ENCODE measurements at regions not wholly inside any gene's neighbourhood (a gene's known extent, or its start where the extent isn't known, plus 50 kb on each side); places are given as distances from the start of the nearest gene placed in this dataset.
A peak's percentile ranks its signal among the peaks of the same experiment; 100 is the strongest.

DNA sequence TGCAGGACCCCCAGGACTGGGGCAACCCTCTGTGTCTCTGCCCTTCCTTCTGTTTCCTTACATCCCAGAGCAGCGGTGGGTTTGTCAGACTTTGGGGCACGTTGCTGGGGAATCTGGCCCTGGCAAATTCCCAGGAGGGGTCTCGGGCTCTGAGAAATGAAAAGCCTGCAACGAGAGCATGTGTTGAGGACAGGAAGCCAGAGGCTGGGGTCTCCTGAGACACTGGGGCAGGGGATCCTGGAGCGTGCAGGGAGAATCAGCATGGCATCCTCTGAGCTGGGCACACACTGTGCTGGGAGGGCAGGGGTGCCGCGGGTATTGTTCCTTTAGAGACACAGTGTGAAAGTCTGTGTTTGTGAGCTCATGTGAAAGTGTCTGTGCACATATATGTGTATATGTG, 279.9 kb upstream of the PPP2R2D start:
- ATAC-seq (no peak), DNase-seq (ENCODE audit: low spot score) (no peak)

DNA sequence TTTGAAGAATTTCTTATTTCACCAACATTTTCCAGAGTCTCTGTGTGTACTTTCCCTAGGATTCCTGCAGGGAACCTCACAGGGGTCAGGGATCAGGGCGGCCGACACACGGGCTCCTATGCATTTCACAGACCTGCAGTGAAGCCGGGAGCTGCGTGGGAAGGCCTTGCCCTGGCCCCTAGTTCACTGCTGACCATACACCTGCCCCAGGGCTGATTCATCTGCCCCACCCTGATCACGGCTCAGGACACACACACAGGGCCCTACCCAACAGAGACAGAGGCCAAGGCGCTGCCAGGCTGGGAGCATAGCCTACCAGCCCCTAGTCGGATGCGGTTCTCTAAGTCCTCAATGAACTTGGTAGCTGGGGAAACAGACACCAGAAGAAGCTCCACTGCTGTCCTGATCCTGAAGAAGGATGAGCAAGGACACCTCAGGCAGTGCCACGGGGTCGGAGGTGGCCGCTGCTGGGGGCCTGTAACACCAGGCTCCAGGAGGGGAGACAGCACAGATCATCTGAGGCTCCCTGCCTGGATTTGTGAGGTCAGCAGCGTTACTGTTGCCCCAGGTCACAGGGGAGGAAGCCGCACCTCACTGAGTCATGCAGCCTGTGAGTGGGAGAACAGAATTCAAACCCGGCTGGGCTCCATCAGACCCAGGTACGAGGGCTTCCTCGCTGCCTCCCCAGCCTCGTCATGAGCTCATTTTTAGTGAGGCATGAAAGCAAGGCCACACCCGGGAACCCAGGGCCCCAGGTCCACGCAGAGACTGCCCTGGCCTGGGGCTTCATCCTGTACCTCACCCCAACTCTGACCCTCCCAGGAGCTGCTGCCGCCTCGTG, 278.8 kb upstream of the PPP2R2D start:
- ATAC-seq (no peak), DNase-seq (ENCODE audit: low spot score) (no peak)

GRCh38 chr10:131625041-131625440, 275.8 kb upstream of the PPP2R2D start:
- DNase-seq (ENCODE audit: low spot score) (no peak), ATAC-seq (no peak)

- ATAC-seq: no peak
- no peak for DNase-seq (ENCODE audit: low spot score)
Measured at GRCh38 chr10:131626274-131626673, 274.5 kb upstream of the PPP2R2D start.

DNA sequence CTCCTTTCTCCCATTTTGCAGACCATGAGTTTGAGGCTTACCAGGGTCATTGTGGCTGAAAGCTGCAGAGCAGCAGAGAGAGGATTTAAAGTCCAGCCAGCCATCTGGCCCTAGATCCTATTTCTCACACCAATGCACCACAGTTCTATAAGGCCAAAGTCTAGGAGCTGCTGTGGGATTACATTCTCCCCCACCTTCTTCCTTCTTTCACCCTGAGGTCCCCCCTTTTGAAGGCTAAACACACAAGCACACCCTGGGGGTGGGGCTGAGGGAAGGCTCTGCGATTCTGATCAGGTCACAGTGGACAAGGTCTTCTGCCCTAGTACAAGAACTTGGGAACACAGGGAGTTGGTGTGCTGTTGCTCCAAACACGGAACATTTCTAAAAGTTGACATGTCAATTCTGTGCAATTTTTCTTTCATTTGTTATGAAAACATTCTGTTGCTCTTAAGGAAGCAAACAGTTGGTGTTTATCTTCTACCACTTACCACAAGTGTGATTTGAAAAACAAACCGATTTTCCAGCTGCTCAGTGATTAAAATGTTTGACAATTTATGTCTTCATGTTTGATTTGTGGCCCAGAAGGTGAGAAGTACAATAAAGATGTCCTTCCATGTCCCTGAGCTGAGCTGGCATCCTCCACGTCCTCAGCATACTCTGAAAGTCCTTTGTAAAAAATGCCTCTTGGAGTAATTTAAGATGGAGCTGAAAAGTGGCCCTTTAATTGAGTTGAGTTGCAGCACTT, 271.6 kb upstream of the PPP2R2D start:
- ATAC-seq (no peak), DNase-seq (ENCODE audit: low spot score) (no peak)

DNA sequence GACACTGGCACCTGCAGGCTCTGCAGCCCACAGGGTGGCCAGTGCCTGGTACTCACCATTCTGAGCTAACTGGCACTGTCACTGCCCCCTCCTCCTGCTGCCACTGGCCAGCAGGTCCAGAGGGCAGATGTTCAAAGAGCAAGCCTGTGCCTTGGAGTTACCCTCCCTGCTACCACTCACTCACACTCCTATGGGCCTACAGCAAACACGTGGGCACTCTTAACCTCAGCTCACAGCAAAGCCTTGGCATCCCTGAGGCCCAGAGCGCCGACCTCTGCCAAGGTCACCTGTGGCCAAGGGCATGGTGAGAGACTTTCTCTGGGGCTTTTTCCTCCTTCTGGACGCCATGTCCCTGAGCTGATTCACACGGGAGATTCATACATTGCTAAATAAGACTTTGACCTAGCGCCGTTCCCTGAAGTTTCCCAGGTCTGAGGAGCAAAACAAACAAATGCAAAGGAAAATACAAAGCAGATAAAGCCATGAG, 270.0 kb upstream of the PPP2R2D start:
- ATAC-seq: peak; percentile 43

DNA sequence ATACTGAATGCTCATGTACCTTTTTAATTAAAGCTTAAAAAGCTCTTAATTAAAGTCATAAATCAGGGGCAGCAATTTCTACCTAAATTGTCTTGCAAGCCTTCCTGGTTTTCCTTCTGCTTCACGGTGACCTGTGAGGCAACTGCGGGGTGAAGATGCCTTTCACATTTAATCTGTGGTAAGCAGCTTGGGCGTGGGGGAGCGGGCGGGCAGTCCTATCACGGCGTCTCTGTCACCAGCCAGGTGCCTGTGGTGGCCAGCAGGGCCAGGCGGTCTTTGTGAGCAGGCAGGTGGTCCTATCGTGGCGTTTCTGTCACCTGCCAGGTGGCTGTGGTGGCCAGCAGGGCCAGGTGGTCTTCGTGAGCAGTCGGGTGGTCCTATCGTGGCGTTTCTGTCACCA, 269.2 kb upstream of the PPP2R2D start:
- DNase-seq (ENCODE audit: low spot score) (no peak), ATAC-seq (no peak)

More for the DNA sequence above, 270.0 kb upstream of the PPP2R2D start:
- DNase-seq (ENCODE audit: low spot score): no peak

DNA sequence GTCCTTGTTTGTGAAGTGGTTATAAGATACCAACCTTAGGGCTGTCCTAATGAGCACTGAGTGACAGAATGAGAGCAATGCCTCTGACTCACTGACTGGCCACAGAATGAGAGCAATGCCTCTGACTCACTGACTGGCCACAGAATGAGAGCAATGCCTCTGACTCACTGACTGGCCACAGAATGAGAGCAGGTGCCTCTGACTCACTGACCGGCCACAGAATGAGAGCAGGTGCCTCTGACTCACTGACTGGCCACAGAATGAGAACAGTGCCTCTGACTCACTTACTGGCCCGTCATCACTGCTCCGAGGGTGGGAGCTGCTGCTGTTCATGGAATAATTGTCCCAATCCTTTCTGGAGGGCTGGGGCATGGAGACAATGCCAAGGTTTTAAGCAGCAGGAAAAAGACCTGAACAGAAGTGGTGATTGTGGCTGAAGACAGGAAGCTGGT, 265.2 kb upstream of the PPP2R2D start:
- ATAC-seq (no peak), DNase-seq (ENCODE audit: low spot score) (no peak)

DNA sequence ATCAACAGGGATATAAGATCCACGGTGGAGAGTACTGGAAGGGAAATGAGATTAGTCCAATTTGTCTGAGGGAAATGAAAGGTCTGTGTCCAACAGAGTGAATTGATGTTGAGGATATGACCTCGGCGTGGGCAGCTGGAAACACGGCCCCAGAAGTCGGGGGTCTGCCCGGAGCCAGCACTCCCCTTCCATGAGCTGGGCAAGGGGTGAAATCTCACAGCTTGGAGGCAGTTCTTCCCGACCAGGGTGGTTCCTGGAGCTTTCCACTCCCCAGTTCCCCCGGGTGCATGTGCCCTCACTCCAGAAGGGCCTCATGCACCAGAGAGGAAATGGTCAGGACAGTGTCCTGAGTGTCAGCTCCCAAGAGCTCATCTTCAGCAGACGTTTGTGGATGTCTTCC, 264.7 kb upstream of the PPP2R2D start:
- DNase-seq (ENCODE audit: low spot score): no peak
- no peak for ATAC-seq

- no peak for DNase-seq (ENCODE audit: low spot score)
Measured at GRCh38 chr10:131636841-131637724, 263.7 kb upstream of the PPP2R2D start.

GRCh38 chr10:131638049-131638879, 262.5 kb upstream of the PPP2R2D start:
- DNase-seq (ENCODE audit: low spot score): peak; percentile 34
- no peak for ATAC-seq

More at GRCh38 chr10:131636841-131637724, 263.7 kb upstream of the PPP2R2D start:
- no peak for ATAC-seq

GRCh38 chr10:131638880-131639278, 261.9 kb upstream of the PPP2R2D start:
- ATAC-seq (no peak), DNase-seq (ENCODE audit: low spot score) (no peak)

GRCh38 chr10:131640045-131640644, 260.7 kb upstream of the PPP2R2D start:
- DNase-seq (ENCODE audit: low spot score): no peak
- ATAC-seq: no peak

DNA sequence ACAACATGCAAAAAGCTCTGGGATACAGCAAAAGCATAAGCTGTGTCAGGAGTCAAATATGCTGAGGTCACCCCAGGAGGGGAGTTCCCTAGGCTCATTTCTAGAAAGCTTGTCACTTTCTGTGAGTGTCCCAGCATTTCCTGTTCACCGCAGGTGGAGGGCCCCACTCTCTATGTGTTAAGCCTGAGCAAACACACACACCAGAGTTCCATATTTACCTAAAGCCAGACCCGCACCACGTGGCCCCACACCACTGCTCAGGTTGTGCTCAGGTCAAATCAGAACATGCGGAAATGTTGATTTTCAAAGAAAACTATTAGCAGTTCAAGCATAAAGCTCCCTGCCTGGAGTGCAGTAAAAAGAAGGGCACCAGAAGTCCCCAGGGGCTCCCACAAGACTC, 259.6 kb upstream of the PPP2R2D start:
- ATAC-seq: no peak
- no peak for DNase-seq (ENCODE audit: low spot score)

- no peak for ATAC-seq
- no peak for DNase-seq (ENCODE audit: low spot score)
Measured at GRCh38 chr10:131641898-131642297, 258.9 kb upstream of the PPP2R2D start.

DNA sequence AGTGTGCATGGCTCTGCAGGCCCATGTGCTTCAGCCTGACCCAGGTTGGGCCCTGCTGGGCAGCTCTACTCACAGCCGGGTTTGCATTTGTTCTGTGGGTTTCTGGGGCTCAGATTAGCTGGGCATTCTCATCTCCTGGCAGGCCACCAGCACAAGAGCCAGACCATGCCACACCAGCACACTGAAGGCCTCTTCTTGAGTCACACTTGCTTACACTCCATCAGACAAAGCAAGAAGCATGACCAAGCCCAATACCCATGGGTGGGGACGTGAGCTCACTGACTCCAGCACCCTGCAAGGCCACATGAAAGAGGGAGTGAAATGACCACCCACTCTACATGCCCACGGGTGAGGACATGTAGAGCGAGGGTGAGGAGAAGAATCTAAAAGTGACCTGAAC, 257.8 kb upstream of the PPP2R2D start:
- DNase-seq (ENCODE audit: low spot score) (no peak), ATAC-seq (no peak)

GRCh38 chr10:131644289-131644688, 256.5 kb upstream of the PPP2R2D start:
- DNase-seq (ENCODE audit: low spot score) (no peak), ATAC-seq (no peak)

DNA sequence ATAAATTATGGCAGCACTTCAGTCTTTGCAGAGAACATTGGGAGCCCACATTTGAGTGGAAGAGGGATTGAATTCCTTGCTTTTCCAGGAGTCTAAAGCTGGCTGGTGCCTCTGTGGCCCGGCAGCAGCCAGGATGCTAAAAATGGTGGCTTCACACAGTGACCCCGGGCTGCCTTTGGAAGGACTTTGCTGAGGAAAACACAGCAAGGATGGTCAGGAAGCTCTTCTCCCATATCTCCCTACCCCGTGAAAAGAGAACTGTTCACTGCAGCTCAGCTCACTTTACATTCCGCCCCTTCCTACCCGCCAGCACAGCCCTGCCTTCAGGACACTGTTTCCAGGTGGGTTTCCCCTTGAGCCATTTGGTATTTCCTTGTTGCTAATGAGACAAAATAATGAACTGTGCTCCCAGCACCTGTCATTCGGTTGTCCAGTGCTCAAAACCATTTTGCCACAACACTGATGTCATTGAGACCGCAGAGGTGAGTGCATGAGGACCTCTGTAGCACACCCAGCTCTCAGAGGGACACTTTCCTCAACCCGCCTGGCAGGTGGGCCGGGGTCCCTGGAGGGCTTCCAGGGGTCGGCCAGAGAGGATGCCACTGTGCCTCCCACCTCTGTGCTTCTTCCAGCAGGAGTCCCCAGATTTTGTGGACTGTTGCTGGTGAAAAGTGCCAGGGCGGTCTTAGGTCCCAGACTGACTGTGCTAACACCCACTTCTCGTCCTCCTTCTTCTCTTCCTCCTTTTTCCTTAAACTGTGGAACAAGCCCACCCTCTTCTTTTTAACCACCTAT, 255.7 kb upstream of the PPP2R2D start:
- no peak for DNase-seq (ENCODE audit: low spot score)
- ATAC-seq: no peak

- ATAC-seq (no peak), DNase-seq (ENCODE audit: low spot score) (no peak)
Measured at GRCh38 chr10:131645756-131646155, 255.1 kb upstream of the PPP2R2D start.

All from left lobe of liver (tissue), 2 donors.